ENCODE measurements at regions not wholly inside any gene's neighbourhood (a gene's known extent, or its start where the extent isn't known, plus 50 kb on each side); places are given as distances from the start of the nearest gene placed in this dataset.

- Mint-ChIP-seq H3K4me3 (no peak overlapping the region), H3K36me3 (ENCODE audit: insufficient read depth in 2 of 2) (no peaks in the 10 kb centered on the region), H3K9me3 (no peaks in the 10 kb centered on the region), H3K27me3 (ENCODE audit: low read depth) (no peaks in the 10 kb centered on the region), H3K27ac (no peak overlapping the region), H3K4me1 (ENCODE audit: low read depth) (peaks cover 11% of the 10 kb centered on the region)
- DNase-seq (no peak), ATAC-seq (replicated peaks in 1 of 2) (no peak)
Measured at GRCh38 chr13:110824702-110825300, 90.1 kb downstream of the ANKRD10 start.

GRCh38 chr13:110825516-110825915 lies 89.4 kb downstream of the ANKRD10 start:
- Mint-ChIP-seq H3K36me3 (ENCODE audit: insufficient read depth in 2 of 2) (no peaks in the 10 kb centered on the region), H3K9me3 (no peaks in the 10 kb centered on the region)

GRCh38 chr13:110826101-110826500 lies 88.8 kb downstream of the ANKRD10 start:
- H3K4me1 Mint-ChIP-seq (ENCODE audit: low read depth): peaks cover 11% of the 10 kb centered on the region
- DNase-seq (no peak), ATAC-seq (replicated peaks in 1 of 2) (no peak)
- no peak overlapping the region for H3K4me3 Mint-ChIP-seq
- H3K9me3 Mint-ChIP-seq: no peaks in the 10 kb centered on the region
- H3K27ac Mint-ChIP-seq: no peak overlapping the region
- H3K36me3 Mint-ChIP-seq (ENCODE audit: insufficient read depth in 2 of 2): no peaks in the 10 kb centered on the region
- H3K27me3 Mint-ChIP-seq (ENCODE audit: low read depth): no peaks in the 10 kb centered on the region

More at GRCh38 chr13:110825516-110825915, 89.4 kb downstream of the ANKRD10 start:
- Mint-ChIP-seq H3K4me1 (ENCODE audit: low read depth) (peaks cover 11% of the 10 kb centered on the region), H3K4me3 (no peak overlapping the region), H3K27ac (no peak overlapping the region), H3K27me3 (ENCODE audit: low read depth) (no peaks in the 10 kb centered on the region)
- ATAC-seq (replicated peaks in 1 of 2) (no peak), DNase-seq (no peak)

GRCh38 chr13:110826861-110827672 lies 87.8 kb downstream of the ANKRD10 start:
- no peaks in the 10 kb centered on the region for H3K9me3 Mint-ChIP-seq

More at GRCh38 chr13:110826861-110827672, 87.8 kb downstream of the ANKRD10 start:
- H3K4me1 Mint-ChIP-seq (ENCODE audit: low read depth): peaks cover 8% of the 10 kb centered on the region
- no peaks in the 10 kb centered on the region for H3K27me3 Mint-ChIP-seq (ENCODE audit: low read depth)
- ATAC-seq (replicated peaks in 1 of 2) (no peak), DNase-seq (no peak)
- no peak overlapping the region for H3K4me3 Mint-ChIP-seq
- no peaks in the 10 kb centered on the region for H3K36me3 Mint-ChIP-seq (ENCODE audit: insufficient read depth in 2 of 2)
- H3K27ac Mint-ChIP-seq: no peak overlapping the region
